SK-N-SH (cell line): ENCODE measurements at regions not wholly inside any gene's neighbourhood (a gene's known extent, or its start where the extent isn't known, plus 50 kb on each side); places are given as distances from the start of the nearest gene placed in this dataset.

Source experiments
- EP300 ChIP-seq, 2 experiments: IDR thresholded peaks; 2 replicates each; pipeline versions ENCODE4 v1.4.0 to v1.6.1; 2012; ENCODE audit warnings: borderline replicate concordance in 1 of 2, low read depth in 1 of 2, low read length in 1 of 2
- GABPA ChIP-seq: IDR thresholded peaks from 2 replicates; pipeline ENCODE4 v1.4.0; 2012; ENCODE audit warnings: low read depth, mild to moderate bottlenecking
- GATA2 ChIP-seq: sonication (generic); formaldehyde crosslinking; IDR thresholded peaks from 2 replicates; pipeline ENCODE4 v1.5.0; 2020; ENCODE audit warnings: mild to moderate bottlenecking, missing genetic modification reagents
- IRF3 ChIP-seq: fragments of 150-350 bp; IDR thresholded peaks from 2 replicates; pipeline ENCODE4 v1.6.1; 2016; ENCODE audit warnings: mild to moderate bottlenecking, low read depth, low read length
- MXI1 ChIP-seq: IDR thresholded peaks from 2 replicates; pipeline ENCODE4 v1.6.1; 2012; ENCODE audit warnings: mild to moderate bottlenecking, low read depth, low read length, improper control_type of control experiment
- POLR2AphosphoS5 ChIP-seq: IDR thresholded peaks from 2 replicates; pipeline ENCODE4 v1.6.1; 2012; ENCODE audit warnings: low read depth, low read length
- RCOR1 ChIP-seq: fragments of 150-350 bp; IDR thresholded peaks from 2 replicates; pipeline ENCODE4 v1.6.1; 2017; ENCODE audit warnings: antibody characterized with exemption, low read length
- RFX5 ChIP-seq: IDR thresholded peaks from 2 replicates; pipeline ENCODE4 v1.6.1; 2012; ENCODE audit warnings: mild to moderate bottlenecking, improper control_type of control experiment, low read length
- RXRA ChIP-seq: IDR thresholded peaks from 2 replicates; pipeline ENCODE4 v1.4.0; 2012; ENCODE audit warnings: low read depth, mild to moderate bottlenecking, borderline replicate concordance
- SIN3A ChIP-seq: IDR thresholded peaks from 2 replicates; pipeline ENCODE4 v1.6.1; 2012; ENCODE audit warnings: low read depth, mild to moderate bottlenecking, low read length, moderate library complexity, borderline replicate concordance
- SMC3 ChIP-seq: IDR thresholded peaks from 2 replicates; pipeline ENCODE4 v1.6.1; 2012; ENCODE audit warnings: low read depth, low read length, improper control_type of control experiment
- USF2 ChIP-seq: fragments of 150-350 bp; IDR thresholded peaks from 2 replicates; pipeline ENCODE4 v1.6.1; 2017; ENCODE audit warnings: antibody characterized with exemption, low read length, low read depth, borderline replicate concordance
- TF ChIP-seq, protein P1 (sequence below): fragments of 200-600 bp; sonication (generic); IDR thresholded peaks from 2 replicates; pipeline ENCODE4 v1.6.1; 2017; ENCODE audit warnings: antibody characterized with exemption, mild to moderate bottlenecking, moderate library complexity
- TF ChIP-seq, protein P2 (sequence below): IDR thresholded peaks from 2 replicates; pipeline ENCODE4 v1.4.0; 2012; ENCODE audit warnings: low read depth, borderline replicate concordance

GRCh38 chr2:30310955-30311354 lies 79.6 kb downstream of the LBH start:
- TF ChIP-seq, protein P1, sequence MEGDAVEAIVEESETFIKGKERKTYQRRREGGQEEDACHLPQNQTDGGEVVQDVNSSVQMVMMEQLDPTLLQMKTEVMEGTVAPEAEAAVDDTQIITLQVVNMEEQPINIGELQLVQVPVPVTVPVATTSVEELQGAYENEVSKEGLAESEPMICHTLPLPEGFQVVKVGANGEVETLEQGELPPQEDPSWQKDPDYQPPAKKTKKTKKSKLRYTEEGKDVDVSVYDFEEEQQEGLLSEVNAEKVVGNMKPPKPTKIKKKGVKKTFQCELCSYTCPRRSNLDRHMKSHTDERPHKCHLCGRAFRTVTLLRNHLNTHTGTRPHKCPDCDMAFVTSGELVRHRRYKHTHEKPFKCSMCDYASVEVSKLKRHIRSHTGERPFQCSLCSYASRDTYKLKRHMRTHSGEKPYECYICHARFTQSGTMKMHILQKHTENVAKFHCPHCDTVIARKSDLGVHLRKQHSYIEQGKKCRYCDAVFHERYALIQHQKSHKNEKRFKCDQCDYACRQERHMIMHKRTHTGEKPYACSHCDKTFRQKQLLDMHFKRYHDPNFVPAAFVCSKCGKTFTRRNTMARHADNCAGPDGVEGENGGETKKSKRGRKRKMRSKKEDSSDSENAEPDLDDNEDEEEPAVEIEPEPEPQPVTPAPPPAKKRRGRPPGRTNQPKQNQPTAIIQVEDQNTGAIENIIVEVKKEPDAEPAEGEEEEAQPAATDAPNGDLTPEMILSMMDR = no peak
- TF ChIP-seq MXI1 (no peak), SMC3 (no peak), SIN3A (no peak), EP300 (IDR thresholded peaks at IDR 0.05; ENCODE audit: borderline replicate concordance in 1 of 2, low read depth in 1 of 2, low read length in 1 of 2) (no peak), GABPA (no peak), RXRA (no peak), POLR2AphosphoS5 (no peak), RCOR1 (no peak), USF2 (no peak), GATA2 (CRISPR knock-in tag) (no peak), IRF3 (no peak), RFX5 (no peak)
- TF ChIP-seq, protein P2, sequence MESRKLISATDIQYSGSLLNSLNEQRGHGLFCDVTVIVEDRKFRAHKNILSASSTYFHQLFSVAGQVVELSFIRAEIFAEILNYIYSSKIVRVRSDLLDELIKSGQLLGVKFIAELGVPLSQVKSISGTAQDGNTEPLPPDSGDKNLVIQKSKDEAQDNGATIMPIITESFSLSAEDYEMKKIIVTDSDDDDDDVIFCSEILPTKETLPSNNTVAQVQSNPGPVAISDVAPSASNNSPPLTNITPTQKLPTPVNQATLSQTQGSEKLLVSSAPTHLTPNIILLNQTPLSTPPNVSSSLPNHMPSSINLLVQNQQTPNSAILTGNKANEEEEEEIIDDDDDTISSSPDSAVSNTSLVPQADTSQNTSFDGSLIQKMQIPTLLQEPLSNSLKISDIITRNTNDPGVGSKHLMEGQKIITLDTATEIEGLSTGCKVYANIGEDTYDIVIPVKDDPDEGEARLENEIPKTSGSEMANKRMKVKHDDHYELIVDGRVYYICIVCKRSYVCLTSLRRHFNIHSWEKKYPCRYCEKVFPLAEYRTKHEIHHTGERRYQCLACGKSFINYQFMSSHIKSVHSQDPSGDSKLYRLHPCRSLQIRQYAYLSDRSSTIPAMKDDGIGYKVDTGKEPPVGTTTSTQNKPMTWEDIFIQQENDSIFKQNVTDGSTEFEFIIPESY = no peak
